ENCODE measurements at regions not wholly inside any gene's neighbourhood (a gene's known extent, or its start where the extent isn't known, plus 50 kb on each side); places are given as distances from the start of the nearest gene placed in this dataset.

GRCh38 chr16:49097964-49098363 lies 183.7 kb downstream of the CBLN1 start:
- TF ChIP-seq CTCF (IDR thresholded peaks at IDR 0.05) (no peak), POLR2A (IDR thresholded peaks at IDR 0.05) (no peak)
